GM21447 (cell line): ENCODE measurements at regions not wholly inside any gene's neighbourhood (a gene's known extent, or its start where the extent isn't known, plus 50 kb on each side); places are given as distances from the start of the nearest gene placed in this dataset.

ENCODE experiments used
- ATAC-seq: cut with Tn5 transposase; IDR thresholded peaks from one replicate; pipeline ENCODE4 v1.9.1; 2021; ENCODE audit not compliant: unreplicated experiment

DNA sequence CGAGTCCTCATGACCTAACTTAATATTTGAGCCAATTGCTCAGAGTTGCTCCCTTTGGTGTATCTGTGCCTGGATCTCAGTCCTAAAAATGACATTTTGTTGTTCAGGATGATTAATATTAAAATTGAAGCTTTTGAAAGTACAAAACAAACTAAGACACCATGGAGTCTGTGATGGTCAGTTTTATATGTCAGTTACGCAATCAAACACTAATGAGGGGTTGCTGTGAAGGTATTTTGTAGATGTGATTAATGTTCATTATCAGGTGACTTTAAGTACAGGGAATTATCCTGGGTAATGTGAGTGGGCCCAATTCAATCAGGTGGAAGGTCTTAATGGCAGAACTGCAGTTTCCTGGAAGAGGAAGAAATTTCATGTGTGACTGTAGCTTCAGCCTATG, 546.7 kb downstream of the REEP3 start:
- no peak for ATAC-seq

- ATAC-seq: no peak
Measured at GRCh38 chr10:64070241-64070640, 549.0 kb downstream of the REEP3 start.

DNA sequence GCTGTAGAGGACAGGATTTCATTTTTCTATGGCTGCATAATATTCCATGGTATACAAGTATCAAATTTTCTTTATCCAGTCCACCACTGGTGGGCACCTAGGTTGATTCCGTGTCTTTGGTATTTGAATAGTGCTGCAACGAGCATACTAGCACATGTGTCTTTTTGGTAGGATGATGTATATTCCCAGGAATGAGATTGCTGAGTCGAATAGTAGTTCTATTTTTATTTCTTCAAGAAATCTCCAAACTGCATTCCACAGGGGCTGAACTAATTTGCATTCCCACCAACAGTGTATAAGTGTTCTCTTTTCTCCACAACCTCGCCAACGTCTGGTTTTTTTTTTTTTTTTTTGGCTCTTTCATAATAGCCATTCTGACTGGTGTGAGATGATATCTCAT, 550.0 kb downstream of the REEP3 start:
- no peak for ATAC-seq

DNA sequence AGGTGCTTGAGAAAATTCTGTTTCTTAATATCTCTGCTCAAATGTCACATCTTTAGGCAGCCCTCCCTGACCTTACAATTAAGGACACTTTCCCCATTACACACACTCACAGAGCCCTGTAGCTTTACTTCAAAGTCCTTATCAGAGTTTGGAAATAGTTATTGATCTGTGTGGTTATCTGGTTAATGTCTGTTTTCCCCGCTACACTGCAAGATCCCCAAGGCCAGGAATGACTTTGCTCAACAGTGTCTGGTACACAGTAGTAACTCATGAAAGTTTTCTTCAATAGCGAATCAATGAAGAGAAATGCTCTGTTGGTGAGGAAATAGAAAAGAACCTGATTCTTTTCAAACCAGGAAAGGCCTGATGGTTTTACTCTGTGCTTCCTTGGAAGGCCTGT, 554.4 kb downstream of the REEP3 start:
- ATAC-seq: no peak

- no peak for ATAC-seq
Measured at GRCh38 chr10:64076322-64076940, 555.2 kb downstream of the REEP3 start.

GRCh38 chr10:64079341-64079740, 558.1 kb downstream of the REEP3 start:
- ATAC-seq: no peak

- no peak for ATAC-seq
Measured at GRCh38 chr10:64080071-64080470, 558.9 kb downstream of the REEP3 start.

- no peak for ATAC-seq
Measured at GRCh38 chr10:64081947-64082482, 560.8 kb downstream of the REEP3 start.

DNA sequence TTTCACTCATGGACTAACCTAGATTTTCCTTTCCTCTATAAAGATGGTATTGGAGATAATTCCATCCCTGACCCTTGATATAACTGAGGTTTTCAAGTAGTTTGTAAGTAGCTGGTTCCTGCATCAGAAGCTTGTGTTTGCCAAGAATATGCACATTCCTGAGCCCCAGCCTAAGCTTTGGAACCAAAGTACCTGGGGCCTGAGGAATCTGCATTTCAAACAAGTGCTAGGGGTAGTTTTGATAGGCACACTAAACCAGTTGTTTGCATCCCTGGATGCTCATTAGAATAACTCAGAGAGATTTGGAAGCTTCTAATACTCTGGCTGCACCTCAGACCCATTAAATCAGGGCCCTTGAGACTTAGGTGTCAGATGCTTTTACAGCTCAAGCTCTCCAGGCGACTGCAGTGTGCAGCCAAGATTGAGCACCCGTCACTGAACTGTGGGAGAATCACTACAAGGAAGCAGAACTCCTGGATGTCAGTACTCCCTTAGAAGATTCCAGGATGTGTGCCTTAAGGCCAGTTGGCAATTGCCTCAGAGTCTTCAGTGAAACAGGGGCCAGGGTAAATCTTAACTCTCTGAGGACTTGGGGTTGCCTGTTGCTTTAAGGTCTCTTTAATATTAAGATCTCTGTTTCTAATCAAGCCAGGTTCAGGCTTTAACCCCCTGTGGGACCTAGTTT, 565.0 kb downstream of the REEP3 start:
- ATAC-seq: no peak

- no peak for ATAC-seq
Measured at GRCh38 chr10:64089648-64090047, 568.4 kb downstream of the REEP3 start.

- no peak for ATAC-seq
Measured at GRCh38 chr10:64090865-64091264, 569.7 kb downstream of the REEP3 start.

GRCh38 chr10:64091897-64092296, 570.7 kb downstream of the REEP3 start:
- ATAC-seq: no peak

DNA sequence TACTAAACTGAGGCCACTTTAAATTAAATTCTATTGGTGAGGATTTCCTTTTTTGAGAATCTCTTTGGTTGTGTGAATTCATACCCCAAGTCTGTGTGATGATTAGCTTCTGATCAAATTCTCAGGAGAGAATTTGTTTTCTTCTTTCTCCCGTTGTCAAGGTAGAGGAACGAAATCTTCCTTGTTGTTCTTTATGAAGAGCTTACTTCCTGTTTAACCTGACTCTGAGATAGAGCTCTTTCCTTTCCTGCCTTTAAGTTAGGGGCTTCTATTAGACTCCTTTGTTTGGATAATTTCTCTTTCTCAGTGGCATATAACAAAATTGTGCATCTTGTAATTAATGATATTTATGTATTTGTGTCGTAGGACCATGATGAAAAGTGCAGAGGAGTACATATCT, 572.1 kb downstream of the REEP3 start:
- ATAC-seq: no peak

- no peak for ATAC-seq
Measured at GRCh38 chr10:64093946-64094535, 572.8 kb downstream of the REEP3 start.

GRCh38 chr10:64096941-64097340, 575.7 kb downstream of the REEP3 start:
- no peak for ATAC-seq

- ATAC-seq: no peak
Measured at GRCh38 chr10:64097391-64098122, 576.4 kb downstream of the REEP3 start.

GRCh38 chr10:64098994-64099393, 577.8 kb downstream of the REEP3 start:
- ATAC-seq: no peak

- ATAC-seq: no peak
Measured at GRCh38 chr10:64101606-64102263, 580.5 kb downstream of the REEP3 start.

GRCh38 chr10:64102264-64102633, 581.0 kb downstream of the REEP3 start:
- no peak for ATAC-seq

- no peak for ATAC-seq
Measured at GRCh38 chr10:64102916-64103315, 581.7 kb downstream of the REEP3 start.
